ENCODE measurements at regions not wholly inside any gene's neighbourhood (a gene's known extent, or its start where the extent isn't known, plus 50 kb on each side); places are given as distances from the start of the nearest gene placed in this dataset.

GRCh38 chr1:175840787-175841186, 97.4 kb upstream of the TNR start:
- ChIA-PET POLR2A (no interaction called here), CTCF (interaction anchor here (1.1 kb wide), 1 partner anchor 17 kb away, joined by 4 read pairs; no protein-coding TSS in a partner anchor), RAD21 (ENCODE audit: low non-redundant PET in 1 of 2, low total read pairs in 2 of 2, uncharacterized antibody in 2 of 2, unreplicated experiment in 2 of 2) (no interaction called here)
- intact Hi-C loops (cut with micrococcal nuclease), result loop anchor here (10.0 kb wide), 1 partner anchor 466 kb away; no protein-coding TSS in a partner anchor
- Histone ChIP-seq H3K4me1 (ENCODE audit: control insufficient read depth in 1 of 2, insufficient read depth in 2 of 2, low read length in 2 of 2) (no peaks in the 10 kb centered on the region), H3K4me2 (ENCODE audit: low read length) (no peak overlapping the region), H3K79me2 (ENCODE audit: insufficient read depth, low read length) (no peaks in the 10 kb centered on the region), H4K20me1 (ENCODE audit: insufficient read depth) (no peaks in the 10 kb centered on the region), H2AFZ (ENCODE audit: low read depth, low read length, poor library complexity, severe bottlenecking) (no peak overlapping the region), H3K4me3 (replicated peaks in 1 of 2; ENCODE audit: low read depth in 1 of 2, low read length in 2 of 2) (no peak overlapping the region), H3K9me3 (ENCODE audit: control insufficient read depth in 1 of 2, insufficient read depth in 1 of 2, low read depth in 1 of 2, low read length in 2 of 2) (no peaks in the 10 kb centered on the region), H3K9ac (ENCODE audit: low read length) (no peak overlapping the region), H3K27ac (ENCODE audit: low read depth, low read length) (no peak overlapping the region), H3K27me3 (ENCODE audit: insufficient read depth, low read length) (peaks cover 60% of the 10 kb centered on the region), H3K36me3 (ENCODE audit: control insufficient read depth in 1 of 2, insufficient read depth in 2 of 2, low read length in 2 of 2) (no peaks in the 10 kb centered on the region), H3K9me2 (ENCODE audit: insufficient read depth) (no peaks in the 10 kb centered on the region)
- TF ChIP-seq ZFX (IDR thresholded peaks at IDR 0.05), result no peak
- no peak for TF ChIP-seq EGR1 (IDR thresholded peaks at IDR 0.05; ENCODE audit: low read depth)
- TF ChIP-seq POLR2A (IDR thresholded peaks at IDR 0.05; ENCODE audit: borderline replicate concordance, extremely low read depth, insufficient read depth, insufficient read length), result no peak
- no peak for TF ChIP-seq CTCF (IDR thresholded peaks at IDR 0.05 in 2 of 3, conservative IDR thresholded peaks at IDR 0.05 in 1 of 3; ENCODE audit: borderline replicate concordance in 1 of 3, insufficient read depth in 1 of 3, low read depth in 2 of 3, low read length in 2 of 3)
- no peak for TF ChIP-seq RAD21 (IDR thresholded peaks at IDR 0.05; ENCODE audit: low read depth)
- TF ChIP-seq SIN3A (IDR thresholded peaks at IDR 0.05; ENCODE audit: low read depth), result no peak
- TF ChIP-seq SRF (IDR thresholded peaks at IDR 0.05; ENCODE audit: low read depth), result no peak
- TF ChIP-seq EZH2phosphoT487 (IDR thresholded peaks at IDR 0.05; ENCODE audit: borderline replicate concordance), result no peak
- no peak for TF ChIP-seq YY1 (IDR thresholded peaks at IDR 0.05; ENCODE audit: extremely low read depth, insufficient replicate concordance, low read depth, low read length)
- TF ChIP-seq MAX (IDR thresholded peaks at IDR 0.05), result no peak
- no peak for TF ChIP-seq EZH2 (IDR thresholded peaks at IDR 0.05)
- TF ChIP-seq ATF3 (IDR thresholded peaks at IDR 0.05), result no peak
- no peak for TF ChIP-seq ZBTB33 (IDR thresholded peaks at IDR 0.05; ENCODE audit: extremely low read depth, insufficient replicate concordance, low read length)
- TF ChIP-seq POLR2AphosphoS5 (IDR thresholded peaks at IDR 0.05; ENCODE audit: low read depth, low read length), result no peak
- TF ChIP-seq SP1 (IDR thresholded peaks at IDR 0.05; ENCODE audit: low read depth), result no peak
- TF ChIP-seq CEBPB (IDR thresholded peaks at IDR 0.05; ENCODE audit: low read depth), result no peak
- BruUV-seq (replicated peaks), result no TSS peak
- DNase-seq (ENCODE audit: low read depth, low spot score) (no peak), ATAC-seq (no peak)
